HepG2 (cell line): ENCODE measurements at regions not wholly inside any gene's neighbourhood (a gene's known extent, or its start where the extent isn't known, plus 50 kb on each side); places are given as distances from the start of the nearest gene placed in this dataset.

ENCODE experiments used
- ATAC-seq: fragments of 200-7000 bp; cut with Tn5 transposase; 3 replicates; pipeline ENCODE4 v1.9.1; 2020; ENCODE audit warnings: mild to moderate bottlenecking, moderate library complexity
- BruUV-seq: library from RNA; stranded (reverse); fragments of 400-500 nt; replicated peaks from 2 replicates; lab custom pipeline; 2021; lab: Mats Ljungman, UMichigan
- CTCF ChIA-PET: fragments of 300-600 bp; formaldehyde crosslinking; extraction: SDS; loops from one replicate; lab custom pipeline; 2021; ENCODE audit warnings: low total read pairs, inconsistent platforms, low intra/inter-chr PET ratio; lab: Yijun Ruan, JAX
- POLR2A ChIA-PET: fragments of 350-600 bp; sonication (Branson Sonifier 250); formaldehyde crosslinking; loops from one replicate; lab custom pipeline; 2020; ENCODE audit warnings: antibody characterized with exemption, inconsistent platforms; lab: Yijun Ruan, JAX
- DNase-seq: peaks from one replicate; pipeline ENCODE4 v3.0.0-alpha.2; 2015; ENCODE audit warnings: low spot score
- FAIRE-seq: peaks from 3 replicates; lab custom pipeline; 2011; peaks lifted over from hg19 to GRCh38; lab: Jason Lieb, UNC
- H2AFZ ChIP-seq: one replicate; pipeline ENCODE4 v1.6.1; 2011; ENCODE audit warnings: low read length, inconsistent platforms
- H3K27ac ChIP-seq: fragments of 300-600 bp; 3 replicates; pipeline ENCODE4 v1.8.0; 2011; ENCODE audit warnings: mixed run types, mild to moderate bottlenecking, mixed read lengths, low read length, inconsistent platforms; ENCODE audit not compliant: insufficient read depth; ENCODE audit errors: extremely low read length
- H3K27me3 ChIP-seq, 2 experiments: fragments of 200-600 bp in 1 of 2; 2 replicates in 1 of 2; 3 replicates in 1 of 2; pipeline versions ENCODE4 v1.6.0 to v1.8.0; 2011; ENCODE audit warnings: low read length in 2 of 2, mild to moderate bottlenecking in 2 of 2, moderate library complexity in 2 of 2, inconsistent platforms in 1 of 2; ENCODE audit not compliant: insufficient read depth in 2 of 2, control insufficient read depth in 1 of 2
- H3K36me3 ChIP-seq, 2 experiments: fragments of 200-600 bp in 1 of 2; replicated peaks in 1 of 2; 2 replicates in 1 of 2; 3 replicates in 1 of 2; pipeline versions ENCODE4 v1.5.1 to v1.8.0; 2011; ENCODE audit warnings: low read length in 2 of 2, inconsistent platforms in 1 of 2; ENCODE audit not compliant: insufficient read depth in 2 of 2, control insufficient read depth in 1 of 2
- H3K4me1 ChIP-seq: 2 replicates; pipeline ENCODE4 v1.5.1; 2012; ENCODE audit warnings: low read length, inconsistent platforms; ENCODE audit not compliant: insufficient read depth
- H3K4me2 ChIP-seq: 2 replicates; pipeline ENCODE4 v1.6.0; 2011; ENCODE audit warnings: low read depth, low read length, inconsistent platforms
- H3K4me3 ChIP-seq, 3 experiments: fragments of 200-600 bp in 1 of 3; sonication (generic), shearing (Covaris generic) in 1 of 3; replicated peaks in 1 of 3; 2 replicates each; pipeline ENCODE4 v1.5.1; 2011 to 2016; ENCODE audit warnings: low read length in 3 of 3, inconsistent platforms in 2 of 3, low read depth in 2 of 3, mild to moderate bottlenecking in 2 of 3, control low read depth in 1 of 3, mixed read lengths in 1 of 3; ENCODE audit not compliant: insufficient read depth in 1 of 3
- H3K79me2 ChIP-seq: one replicate; pipeline ENCODE4 v1.6.1; 2011; ENCODE audit warnings: low read length, inconsistent platforms; ENCODE audit not compliant: insufficient read depth
- H3K9ac ChIP-seq: 2 replicates; pipeline ENCODE4 v1.6.0; 2011; ENCODE audit warnings: mild to moderate bottlenecking, low read depth, low read length, inconsistent platforms; ENCODE audit not compliant: insufficient read depth
- H3K9me3 ChIP-seq: 2 replicates; pipeline ENCODE4 v1.5.1; 2012; ENCODE audit warnings: mild to moderate bottlenecking, low read length
- H4K20me1 ChIP-seq: 2 replicates; pipeline ENCODE4 v1.6.0; 2011; ENCODE audit warnings: inconsistent platforms, mild to moderate bottlenecking, low read length, moderate library complexity; ENCODE audit not compliant: insufficient read depth
- ELF3 ChIP-seq: IDR thresholded peaks from 2 replicates; pipeline ENCODE4 v1.6.1; 2016; ENCODE audit warnings: missing genetic modification reagents, missing compliant biosample characterization
- EZH2 ChIP-seq: conservative IDR thresholded peaks from 2 replicates; pipeline ENCODE4 v1.6.1; 2012; ENCODE audit warnings: mild to moderate bottlenecking, low read depth, low read length, moderate library complexity
- FLYWCH1 ChIP-seq: sonication (generic); formaldehyde crosslinking; IDR thresholded peaks from 2 replicates; pipeline ENCODE4 v1.8.1; 2023; ENCODE audit warnings: mild to moderate bottlenecking, missing genetic modification reagents
- GFI1 ChIP-seq: sonication (generic); formaldehyde crosslinking; IDR thresholded peaks from 2 replicates; pipeline ENCODE4 v1.5.0; 2020; ENCODE audit warnings: missing genetic modification reagents, mild to moderate bottlenecking, borderline replicate concordance
- GTF2F1 ChIP-seq: fragments of 150-350 bp; IDR thresholded peaks from 2 replicates; pipeline ENCODE4 v1.6.1; 2014; ENCODE audit warnings: low read length
- POLR2AphosphoS2 ChIP-seq: IDR thresholded peaks from 2 replicates; pipeline ENCODE4 v1.6.1; 2011; ENCODE audit warnings: low read depth, low read length, improper control_type of control experiment
- SMC3 ChIP-seq: IDR thresholded peaks from 2 replicates; pipeline ENCODE4 v1.6.1; 2011; ENCODE audit warnings: low read length, improper control_type of control experiment
- TP53 ChIP-seq: sonication (generic); formaldehyde crosslinking; conservative IDR thresholded peaks from 2 replicates; pipeline ENCODE4 v1.4.0; 2020; ENCODE audit warnings: missing genetic modification reagents
- ZNF660 ChIP-seq: sonication (generic); formaldehyde crosslinking; IDR thresholded peaks from 2 replicates; pipeline ENCODE4 v1.5.1; 2020; ENCODE audit warnings: mild to moderate bottlenecking, low read depth, missing genetic modification reagents, borderline replicate concordance
- ZNF850 ChIP-seq: sonication (generic); formaldehyde crosslinking; conservative IDR thresholded peaks from 2 replicates; pipeline ENCODE4 v1.9.0; 2021; ENCODE audit warnings: mild to moderate bottlenecking, missing genetic modification reagents
- WGBS: methylation state at CpG from one replicate; pipeline ENCODE4 v1.1.6; 2017; ENCODE audit warnings: low lambda C conversion rate; 5-methylcytosine and 5-hydroxymethylcytosine counted together
- in situ Hi-C: cut with HindIII; loops from 2 replicates; pipeline ENCODE4 v1.10.0; 2017; ENCODE audit warnings: low pct_unique_long_range_greater_than_20kb; ENCODE audit not compliant: extremely low pct_ligation_motif_present
- intact Hi-C: fragments of 100-400 bp; cut with micrococcal nuclease; formaldehyde crosslinking; loops from one replicate; pipeline ENCODE4 v1.10.0; 2022; ENCODE audit not compliant: unreplicated experiment
- TF ChIP-seq, protein P1 (sequence below): sonication (generic); formaldehyde crosslinking; IDR thresholded peaks from 2 replicates; pipeline ENCODE4 v1.5.0; 2020; ENCODE audit warnings: missing genetic modification reagents, mild to moderate bottlenecking, borderline replicate concordance
- TF ChIP-seq, protein P2 (sequence below): IDR thresholded peaks from 2 replicates; pipeline ENCODE4 v1.6.1; 2016; ENCODE audit warnings: low read depth, control low read depth
- TF ChIP-seq, protein P3 (sequence below): sonication (generic); formaldehyde crosslinking; IDR thresholded peaks from 2 replicates; pipeline ENCODE4 v1.5.0; 2020; ENCODE audit warnings: missing genetic modification reagents
- TF ChIP-seq, protein P4 (sequence below): sonication (generic); formaldehyde crosslinking; IDR thresholded peaks from 2 replicates; pipeline ENCODE4 v1.5.0; 2020; ENCODE audit warnings: missing genetic modification reagents, mild to moderate bottlenecking, borderline replicate concordance

DNA sequence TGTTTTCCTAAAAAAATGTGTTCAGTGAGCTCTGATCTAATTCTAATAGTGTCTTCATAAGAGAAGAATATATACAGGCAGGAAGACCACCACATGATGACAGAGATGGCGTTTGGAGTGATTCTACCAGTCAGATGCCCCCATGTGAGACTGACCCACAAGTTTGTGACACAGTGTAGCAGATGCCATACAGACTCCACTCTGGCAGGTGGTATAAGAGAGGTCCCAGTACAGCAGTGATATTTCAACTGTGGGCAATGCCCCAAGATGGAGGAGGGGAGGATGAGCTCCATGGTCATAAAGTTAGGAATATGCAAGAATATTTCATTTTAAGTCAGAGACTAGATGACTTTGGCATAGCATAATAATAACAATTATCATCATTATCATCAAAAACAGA lies 1022.6 kb downstream of the KCNMA1 start:
- intact Hi-C loops (no loop called here), in situ Hi-C loops (no loop called here)
- H3K27me3 ChIP-seq, result no peaks in the 10 kb centered on the region
- 9% methylated on average over 1 of the region's 1 CpG for WGBS
- H4K20me1 ChIP-seq, result no peaks in the 10 kb centered on the region
- H3K4me1 ChIP-seq, result no peaks in the 10 kb centered on the region
- H3K79me2 ChIP-seq, result no peaks in the 10 kb centered on the region
- CTCF ChIA-PET, result no interaction called here
- POLR2A ChIA-PET, result no interaction called here
- no peak overlapping the region for H3K4me2 ChIP-seq
- no peak for ATAC-seq
- no peak for FAIRE-seq
- no TSS peak for BruUV-seq
- no peaks in the 10 kb centered on the region for H3K36me3 ChIP-seq
- no peak overlapping the region for H3K4me3 ChIP-seq
- TF ChIP-seq ELF3 (no peak), GTF2F1 (no peak), TP53 (no peak), EZH2 (no peak), POLR2AphosphoS2 (no peak), GFI1 (no peak), SMC3 (no peak), FLYWCH1 (no peak), ZNF850 (CRISPR knock-in tag) (no peak), ZNF660 (no peak)
- TF ChIP-seq, protein P1, sequence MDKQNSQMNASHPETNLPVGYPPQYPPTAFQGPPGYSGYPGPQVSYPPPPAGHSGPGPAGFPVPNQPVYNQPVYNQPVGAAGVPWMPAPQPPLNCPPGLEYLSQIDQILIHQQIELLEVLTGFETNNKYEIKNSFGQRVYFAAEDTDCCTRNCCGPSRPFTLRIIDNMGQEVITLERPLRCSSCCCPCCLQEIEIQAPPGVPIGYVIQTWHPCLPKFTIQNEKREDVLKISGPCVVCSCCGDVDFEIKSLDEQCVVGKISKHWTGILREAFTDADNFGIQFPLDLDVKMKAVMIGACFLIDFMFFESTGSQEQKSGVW (CRISPR knock-in tag), result no peak
- TF ChIP-seq, protein P2, sequence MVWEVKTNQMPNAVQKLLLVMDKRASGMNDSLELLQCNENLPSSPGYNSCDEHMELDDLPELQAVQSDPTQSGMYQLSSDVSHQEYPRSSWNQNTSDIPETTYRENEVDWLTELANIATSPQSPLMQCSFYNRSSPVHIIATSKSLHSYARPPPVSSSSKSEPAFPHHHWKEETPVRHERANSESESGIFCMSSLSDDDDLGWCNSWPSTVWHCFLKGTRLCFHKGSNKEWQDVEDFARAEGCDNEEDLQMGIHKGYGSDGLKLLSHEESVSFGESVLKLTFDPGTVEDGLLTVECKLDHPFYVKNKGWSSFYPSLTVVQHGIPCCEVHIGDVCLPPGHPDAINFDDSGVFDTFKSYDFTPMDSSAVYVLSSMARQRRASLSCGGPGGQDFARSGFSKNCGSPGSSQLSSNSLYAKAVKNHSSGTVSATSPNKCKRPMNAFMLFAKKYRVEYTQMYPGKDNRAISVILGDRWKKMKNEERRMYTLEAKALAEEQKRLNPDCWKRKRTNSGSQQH (CRISPR knock-in tag), result no peak
- TF ChIP-seq, protein P3, sequence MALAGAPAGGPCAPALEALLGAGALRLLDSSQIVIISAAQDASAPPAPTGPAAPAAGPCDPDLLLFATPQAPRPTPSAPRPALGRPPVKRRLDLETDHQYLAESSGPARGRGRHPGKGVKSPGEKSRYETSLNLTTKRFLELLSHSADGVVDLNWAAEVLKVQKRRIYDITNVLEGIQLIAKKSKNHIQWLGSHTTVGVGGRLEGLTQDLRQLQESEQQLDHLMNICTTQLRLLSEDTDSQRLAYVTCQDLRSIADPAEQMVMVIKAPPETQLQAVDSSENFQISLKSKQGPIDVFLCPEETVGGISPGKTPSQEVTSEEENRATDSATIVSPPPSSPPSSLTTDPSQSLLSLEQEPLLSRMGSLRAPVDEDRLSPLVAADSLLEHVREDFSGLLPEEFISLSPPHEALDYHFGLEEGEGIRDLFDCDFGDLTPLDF (CRISPR knock-in tag), result no peak
- TF ChIP-seq, protein P4, sequence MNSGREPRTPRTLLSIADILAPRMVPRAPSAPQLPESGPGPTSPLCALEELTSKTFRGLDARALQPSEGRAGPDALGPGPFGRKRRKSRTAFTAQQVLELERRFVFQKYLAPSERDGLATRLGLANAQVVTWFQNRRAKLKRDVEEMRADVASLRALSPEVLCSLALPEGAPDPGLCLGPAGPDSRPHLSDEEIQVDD (CRISPR knock-in tag), result no peak
- H2AFZ ChIP-seq, result no peak overlapping the region
- H3K9ac ChIP-seq, result no peak overlapping the region
- no peaks in the 10 kb centered on the region for H3K9me3 ChIP-seq
- no peak overlapping the region for H3K27ac ChIP-seq
- DNase-seq, result no peak
